ENCODE measurements at regions not wholly inside any gene's neighbourhood (a gene's known extent, or its start where the extent isn't known, plus 50 kb on each side); places are given as distances from the start of the nearest gene placed in this dataset.

- Histone ChIP-seq H3K4ac (ENCODE audit: low read depth, low read length) (no peak overlapping the region), H2BK120ac (ENCODE audit: low read depth, low read length, poor library complexity, severe bottlenecking) (no peak overlapping the region), H2BK20ac (ENCODE audit: low read depth, low read length, poor library complexity, severe bottlenecking) (no peak overlapping the region), H3T11ph (ENCODE audit: low read length) (no peak overlapping the region), H4K8ac (replicated peaks; ENCODE audit: insufficient read length, low read depth, low read length) (no peak overlapping the region), H3K4me1 (ENCODE audit: insufficient read depth, low read length) (no peaks in the 10 kb centered on the region), H4K91ac (ENCODE audit: insufficient read length, low read depth, low read length) (no peak overlapping the region), H2BK5ac (ENCODE audit: insufficient read length, low read length) (no peak overlapping the region), H3K18ac (ENCODE audit: insufficient read length, low read depth, low read length) (no peak overlapping the region), H2AK5ac (ENCODE audit: insufficient read length, low read length) (no peak overlapping the region), H4K20me1 (ENCODE audit: control insufficient read depth, insufficient read depth, insufficient read length) (no peaks in the 10 kb centered on the region), H3K14ac (ENCODE audit: insufficient read depth, low read length) (no peak overlapping the region), H2AFZ (ENCODE audit: low read length) (no peak overlapping the region), H3K27me3 (ENCODE audit: insufficient read depth, low read length) (no peaks in the 10 kb centered on the region), H3K56ac (ENCODE audit: insufficient read length, low read depth, low read length) (no peak overlapping the region), H3K23me2 (ENCODE audit: insufficient read length, low read depth, low read length, poor library complexity, severe bottlenecking) (no peaks in the 10 kb centered on the region), H3K79me1 (ENCODE audit: insufficient read depth, low read depth, low read length, poor library complexity, severe bottlenecking) (no peaks in the 10 kb centered on the region), H3K23ac (ENCODE audit: insufficient read length, low read depth, low read length) (no peak overlapping the region), H3K9ac (ENCODE audit: extremely low read depth, insufficient read length, low read length) (no peak overlapping the region), H3K27ac (ENCODE audit: insufficient read length, low read depth, low read length) (no peak overlapping the region), H4K5ac (ENCODE audit: insufficient read length, low read depth, low read length) (no peak overlapping the region), H3K9me3 (ENCODE audit: control insufficient read depth, low read depth, low read length) (no peaks in the 10 kb centered on the region), H2BK15ac (ENCODE audit: low read depth, low read length) (no peak overlapping the region), H2BK12ac (ENCODE audit: insufficient read length, low read depth, low read length) (no peak overlapping the region), H3K4me2 (ENCODE audit: insufficient read depth, insufficient read length, low read length) (no peak overlapping the region), H3K79me2 (ENCODE audit: insufficient read depth, low read length) (no peaks in the 10 kb centered on the region)
- WGBS (ENCODE audit: extremely low coverage, insufficient read length, low lambda C conversion rate), result no CpG with 5 or more reads among the region's 2 CpGs
- Mint-ChIP-seq H3K4me1 (peaks cover 0 to 2% of the 10 kb centered on the region in 2 experiments; a peak in 1 of 4 replicates), H3K4me3 (no peak overlapping the region), H3K36me3 (ENCODE audit: insufficient read depth in 1 of 3, low read depth in 3 of 3) (no peaks in the 10 kb centered on the region), H3K27me3 (ENCODE audit: low read depth) (no peaks in the 10 kb centered on the region), H3K27ac (no peak overlapping the region), H3K9me3 (no peaks in the 10 kb centered on the region)
- no peak for DNase-seq
- TF ChIP-seq, protein P1, sequence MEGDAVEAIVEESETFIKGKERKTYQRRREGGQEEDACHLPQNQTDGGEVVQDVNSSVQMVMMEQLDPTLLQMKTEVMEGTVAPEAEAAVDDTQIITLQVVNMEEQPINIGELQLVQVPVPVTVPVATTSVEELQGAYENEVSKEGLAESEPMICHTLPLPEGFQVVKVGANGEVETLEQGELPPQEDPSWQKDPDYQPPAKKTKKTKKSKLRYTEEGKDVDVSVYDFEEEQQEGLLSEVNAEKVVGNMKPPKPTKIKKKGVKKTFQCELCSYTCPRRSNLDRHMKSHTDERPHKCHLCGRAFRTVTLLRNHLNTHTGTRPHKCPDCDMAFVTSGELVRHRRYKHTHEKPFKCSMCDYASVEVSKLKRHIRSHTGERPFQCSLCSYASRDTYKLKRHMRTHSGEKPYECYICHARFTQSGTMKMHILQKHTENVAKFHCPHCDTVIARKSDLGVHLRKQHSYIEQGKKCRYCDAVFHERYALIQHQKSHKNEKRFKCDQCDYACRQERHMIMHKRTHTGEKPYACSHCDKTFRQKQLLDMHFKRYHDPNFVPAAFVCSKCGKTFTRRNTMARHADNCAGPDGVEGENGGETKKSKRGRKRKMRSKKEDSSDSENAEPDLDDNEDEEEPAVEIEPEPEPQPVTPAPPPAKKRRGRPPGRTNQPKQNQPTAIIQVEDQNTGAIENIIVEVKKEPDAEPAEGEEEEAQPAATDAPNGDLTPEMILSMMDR (conservative IDR thresholded peaks at IDR 0.05), result no peak
Observed at GRCh38 chr14:25875475-25875874, 722.4 kb downstream of the NOVA1 start.

Measured in H9 (cell line).